ENCODE measurements at regions not wholly inside any gene's neighbourhood (a gene's known extent, or its start where the extent isn't known, plus 50 kb on each side); places are given as distances from the start of the nearest gene placed in this dataset.
"Not testable (repeated sequence)": the region's sequence is repeated elsewhere in the genome, so short reads cannot be mapped to it uniquely, and the experiment has no call there.

DNA sequence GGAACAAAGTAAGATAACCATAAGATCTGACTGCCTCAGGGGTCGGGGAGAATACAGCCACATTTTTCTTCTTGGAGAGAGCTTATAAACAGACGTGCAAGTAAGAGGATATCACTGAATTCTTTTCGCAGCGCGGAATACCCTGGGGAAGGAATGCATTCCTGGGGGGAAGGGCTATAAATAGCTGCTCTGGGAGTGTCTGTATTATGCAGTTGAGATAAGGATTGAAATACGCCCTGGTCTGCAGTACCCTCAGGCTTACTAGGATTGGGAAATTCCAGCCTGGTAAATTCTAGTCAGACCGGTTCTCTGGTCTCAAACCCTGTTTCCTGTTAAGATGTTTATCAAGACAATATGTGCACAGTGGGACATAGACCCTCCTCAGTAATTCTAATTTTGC lies 1491.7 kb upstream of the RAG2 start:
- in situ Hi-C loops (cut with MboI; ENCODE audit: low sequenced_read_pairs) = no loop called here

DNA sequence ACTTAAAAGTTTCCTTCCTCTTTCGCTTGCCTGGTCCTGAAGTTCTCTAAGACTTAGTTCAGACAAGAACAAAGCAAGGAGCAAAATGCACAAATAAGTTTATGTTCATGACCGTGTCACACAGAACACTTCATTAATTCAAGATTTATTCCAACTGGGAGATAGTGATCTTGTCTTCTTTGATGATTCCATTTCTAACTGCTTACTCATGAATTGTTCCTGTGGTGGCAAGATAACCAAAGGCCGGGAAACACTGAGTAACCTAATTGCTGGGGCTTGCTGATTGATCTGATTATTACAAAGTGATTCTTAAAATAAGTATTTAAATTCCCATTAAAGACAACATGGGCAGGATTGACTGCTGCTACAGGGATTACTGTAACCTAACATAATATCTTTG lies 1462.9 kb upstream of the RAG2 start:
- in situ Hi-C loops (cut with MboI; ENCODE audit: low sequenced_read_pairs) = no loop called here

DNA sequence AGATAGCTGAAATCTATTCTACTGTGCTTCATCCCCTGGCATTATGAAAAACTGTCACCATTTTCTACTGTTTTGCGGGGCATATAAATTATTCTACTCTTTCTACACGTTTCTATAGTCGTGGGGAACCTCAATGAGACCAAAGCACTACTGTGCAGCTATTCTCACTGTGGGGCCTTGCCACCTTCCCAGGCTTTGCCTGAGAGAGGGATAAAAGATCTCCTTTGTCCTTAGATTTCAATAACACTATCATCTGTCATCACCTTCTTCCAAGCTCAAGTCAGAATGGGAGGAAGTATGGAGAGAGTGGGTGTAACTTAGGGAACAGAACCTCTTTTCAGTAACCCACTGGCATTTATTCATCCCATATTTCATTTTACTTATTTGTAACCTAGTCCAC lies 1462.1 kb upstream of the RAG2 start:
- in situ Hi-C loops (cut with MboI; ENCODE audit: low sequenced_read_pairs) = no loop called here

DNA sequence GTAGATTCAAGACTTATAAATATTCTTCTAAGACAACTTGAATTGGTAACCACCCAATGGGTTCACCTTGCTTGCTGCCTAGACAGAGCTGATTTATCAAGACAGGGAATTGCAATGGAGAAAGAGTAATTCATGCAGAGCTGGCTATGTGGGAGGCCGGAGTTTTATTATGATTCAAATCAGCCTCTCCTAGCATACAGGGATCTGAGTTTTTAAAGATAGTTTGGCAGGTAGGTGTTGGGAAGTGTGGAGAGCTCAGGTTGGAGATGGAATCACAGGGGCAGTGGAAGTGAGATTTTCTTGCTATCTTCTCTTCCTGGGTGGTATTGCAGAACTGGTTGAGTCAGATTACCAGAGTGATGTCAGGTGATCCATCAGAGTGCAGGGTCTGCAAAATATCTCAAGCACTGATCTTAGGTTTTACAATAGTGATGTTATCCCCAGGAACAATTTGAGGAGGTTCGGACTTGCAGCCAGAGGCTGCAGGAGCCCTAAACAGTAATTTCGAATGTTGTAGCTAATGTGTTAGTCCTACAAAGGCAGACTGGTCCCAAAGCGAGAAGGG lies 1448.6 kb upstream of the RAG2 start:
- in situ Hi-C loops (cut with MboI; ENCODE audit: low sequenced_read_pairs) = no loop called here

DNA sequence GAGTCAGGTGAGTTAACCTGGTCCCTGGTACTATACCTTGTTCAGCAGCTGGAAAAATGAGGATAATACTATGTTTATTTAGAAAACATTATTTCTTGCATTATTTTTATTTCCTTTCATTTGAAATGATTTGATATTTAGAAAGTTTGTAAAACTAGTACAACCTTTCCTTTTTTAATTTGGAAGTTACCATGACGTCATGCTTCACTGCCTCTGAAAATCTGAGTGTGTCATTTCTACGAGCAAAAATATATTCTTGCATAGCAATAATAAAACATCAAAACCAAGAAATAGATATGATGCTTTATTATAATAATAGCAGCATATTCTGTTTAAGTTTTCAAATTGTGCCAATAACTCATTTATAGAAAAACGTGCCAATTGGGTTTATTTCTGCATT lies 1445.0 kb upstream of the RAG2 start:
- in situ Hi-C loops (cut with MboI; ENCODE audit: low sequenced_read_pairs) = no loop called here

DNA sequence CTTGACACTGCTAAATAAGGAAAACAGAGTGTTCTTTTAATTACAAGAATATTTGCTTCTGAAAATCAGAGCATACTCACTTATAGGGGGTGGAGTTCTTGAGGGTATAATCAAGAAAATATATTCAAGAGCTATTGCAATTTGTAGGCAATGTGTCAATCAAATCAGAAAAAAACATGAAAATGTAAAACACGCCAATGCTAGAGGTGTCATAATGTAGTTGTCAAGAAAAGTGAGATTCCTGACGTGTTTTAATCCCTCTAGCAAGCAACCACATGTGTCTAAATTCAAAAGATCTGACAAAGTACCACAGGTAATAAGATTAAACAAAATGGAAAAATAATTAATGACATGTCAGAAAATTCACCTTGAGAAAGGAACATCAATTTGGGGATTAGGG lies 1440.7 kb upstream of the RAG2 start:
- in situ Hi-C loops (cut with MboI; ENCODE audit: low sequenced_read_pairs) = no loop called here

DNA sequence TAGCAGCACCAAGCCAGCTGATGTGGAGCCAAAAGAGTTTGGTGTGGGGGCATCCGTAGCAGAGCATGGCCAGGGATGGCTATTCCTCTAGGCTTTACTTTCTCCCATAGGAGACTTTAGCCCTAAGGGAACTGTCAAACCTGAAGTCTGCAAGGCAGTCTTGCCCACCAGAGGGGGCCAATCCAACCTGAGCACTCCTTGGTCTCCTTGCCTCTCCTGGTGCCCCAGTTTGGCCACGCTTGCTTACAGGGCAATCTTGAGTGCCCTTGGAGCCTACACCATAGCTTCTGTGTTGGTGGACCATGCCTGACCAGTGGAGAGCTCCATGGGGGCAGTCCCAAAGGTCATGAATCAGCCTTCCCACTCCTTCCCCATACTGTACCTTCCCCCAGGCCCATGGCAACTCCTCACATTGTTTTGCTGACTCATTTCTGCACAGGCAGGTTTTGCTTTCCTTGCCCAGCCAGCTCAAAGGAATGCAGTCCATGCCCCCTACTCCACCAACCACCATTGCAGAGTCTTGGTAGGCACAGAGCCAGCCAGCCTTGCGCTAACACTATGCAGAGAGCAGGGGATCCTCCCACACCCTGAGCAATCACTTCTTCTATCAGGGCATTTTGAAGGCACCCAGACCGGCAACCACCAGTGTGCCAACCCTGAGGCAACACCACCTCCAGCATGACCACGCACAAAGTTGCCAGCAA lies 1421.2 kb upstream of the RAG2 start:
- in situ Hi-C loops (cut with MboI; ENCODE audit: low sequenced_read_pairs) = no loop called here

DNA sequence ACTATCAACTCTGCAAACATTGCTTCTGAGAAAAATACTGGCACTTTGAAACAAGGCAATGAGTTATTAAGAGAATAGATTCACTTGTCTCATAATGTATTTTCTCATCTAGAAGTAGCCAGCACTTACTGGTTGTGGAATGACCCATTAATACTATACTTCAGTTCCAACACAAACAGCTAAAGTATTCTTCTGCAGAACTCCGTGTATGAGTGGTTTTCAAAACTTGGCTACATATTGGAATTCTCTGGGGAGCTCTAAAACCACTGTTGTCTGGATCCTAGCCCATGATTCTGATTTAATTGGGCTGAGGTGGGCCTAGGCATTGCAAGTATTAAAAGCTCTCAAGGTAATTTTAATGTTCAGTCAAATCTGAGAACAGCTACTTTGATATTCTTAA lies 1416.4 kb upstream of the RAG2 start:
- in situ Hi-C loops (cut with MboI; ENCODE audit: low sequenced_read_pairs) = no loop called here

DNA sequence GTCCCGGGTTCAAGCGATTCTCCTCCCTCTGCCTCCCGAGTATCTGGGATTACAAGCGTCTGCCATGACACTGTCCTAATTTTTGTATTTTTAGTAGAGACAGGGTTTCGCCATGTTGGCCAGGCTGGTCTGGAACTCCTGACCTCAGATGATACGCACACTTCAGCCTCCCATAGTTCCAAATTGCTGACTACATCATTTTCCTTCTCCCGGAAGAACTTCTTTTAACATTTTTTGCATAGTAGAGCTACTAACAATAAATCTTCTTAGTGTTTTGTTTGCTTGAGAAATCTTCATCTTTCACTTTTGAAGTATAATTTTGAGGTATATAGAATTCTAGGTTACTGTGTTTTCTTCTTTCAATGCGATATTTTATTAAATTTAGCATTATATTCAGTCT lies 1415.1 kb upstream of the RAG2 start:
- in situ Hi-C loops (cut with MboI; ENCODE audit: low sequenced_read_pairs) = no loop called here

DNA sequence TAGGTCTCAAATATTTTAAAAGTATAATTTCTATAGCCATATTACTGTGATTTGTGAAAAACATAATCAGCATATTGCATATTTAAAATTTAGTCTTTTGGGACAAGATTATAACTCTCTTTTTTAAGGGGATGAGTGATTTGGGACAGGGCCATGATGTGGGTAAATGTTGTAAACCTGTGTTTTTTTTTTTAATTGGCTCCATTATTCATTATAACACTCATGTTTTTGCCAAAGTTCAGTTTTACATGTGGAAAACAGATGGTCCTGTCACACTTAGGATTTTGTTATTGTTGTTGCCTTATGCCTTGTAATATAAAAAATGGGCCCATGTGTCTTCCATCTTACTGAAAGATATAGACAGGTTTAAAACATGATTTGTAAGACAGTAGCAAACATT lies 1413.5 kb upstream of the RAG2 start:
- in situ Hi-C loops (cut with MboI; ENCODE audit: low sequenced_read_pairs) = no loop called here

DNA sequence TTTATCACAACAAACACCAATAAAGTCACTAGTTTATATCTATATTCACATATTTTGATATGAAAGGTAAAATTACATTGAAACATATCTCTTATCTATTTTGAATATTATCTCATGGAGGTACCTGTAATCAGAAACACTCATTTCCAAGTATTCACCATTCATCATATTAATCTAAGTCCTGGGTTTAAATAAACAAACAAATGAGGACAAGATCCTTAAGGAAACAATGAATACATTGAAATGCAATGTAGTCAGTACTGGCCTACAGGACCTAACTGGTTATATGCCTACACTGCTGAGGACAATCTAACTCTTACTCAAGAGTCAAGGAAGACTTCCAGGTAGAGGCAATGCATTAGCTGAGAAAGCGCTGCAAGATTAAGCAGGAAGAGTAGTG lies 1411.9 kb upstream of the RAG2 start:
- in situ Hi-C loops (cut with MboI; ENCODE audit: low sequenced_read_pairs) = no loop called here

DNA sequence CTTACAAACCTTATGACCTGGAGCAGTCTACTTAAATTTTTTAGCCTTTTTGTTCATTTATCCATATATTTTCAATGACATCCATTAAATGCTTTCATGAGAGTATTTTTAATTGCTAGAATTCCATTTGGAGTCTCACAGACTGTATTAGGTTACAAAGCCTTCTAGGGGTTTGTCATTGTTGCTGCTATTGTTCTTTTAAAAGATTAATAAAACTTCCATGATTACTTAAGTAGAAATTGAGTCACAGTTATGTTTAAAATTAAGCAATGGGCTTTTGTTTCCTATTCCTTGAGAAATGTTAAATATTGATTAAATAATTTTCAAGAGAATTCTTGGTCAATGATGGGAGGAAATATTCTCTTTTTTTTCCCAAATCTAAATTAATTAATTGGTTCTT lies 1408.4 kb upstream of the RAG2 start:
- in situ Hi-C loops (cut with MboI; ENCODE audit: low sequenced_read_pairs) = no loop called here

DNA sequence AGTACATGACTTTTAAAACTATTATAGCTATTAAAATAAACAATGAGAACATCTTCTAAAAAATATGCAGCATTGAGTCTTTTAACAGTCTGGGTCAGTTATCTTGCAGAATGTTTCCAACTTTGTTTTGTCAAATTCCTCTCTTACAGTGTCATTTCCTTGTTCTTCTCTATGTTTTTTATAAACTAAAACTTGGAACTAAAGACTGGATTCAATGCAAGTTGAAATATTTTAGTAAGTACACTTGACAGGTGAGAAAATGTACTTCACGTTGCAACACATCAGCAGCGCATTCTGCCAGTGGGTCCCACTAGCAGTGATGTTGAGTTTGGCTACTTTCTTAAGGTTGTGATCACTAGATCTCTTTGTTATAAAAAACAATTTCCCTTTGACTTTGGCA lies 1407.6 kb upstream of the RAG2 start:
- in situ Hi-C loops (cut with MboI; ENCODE audit: low sequenced_read_pairs) = no loop called here

DNA sequence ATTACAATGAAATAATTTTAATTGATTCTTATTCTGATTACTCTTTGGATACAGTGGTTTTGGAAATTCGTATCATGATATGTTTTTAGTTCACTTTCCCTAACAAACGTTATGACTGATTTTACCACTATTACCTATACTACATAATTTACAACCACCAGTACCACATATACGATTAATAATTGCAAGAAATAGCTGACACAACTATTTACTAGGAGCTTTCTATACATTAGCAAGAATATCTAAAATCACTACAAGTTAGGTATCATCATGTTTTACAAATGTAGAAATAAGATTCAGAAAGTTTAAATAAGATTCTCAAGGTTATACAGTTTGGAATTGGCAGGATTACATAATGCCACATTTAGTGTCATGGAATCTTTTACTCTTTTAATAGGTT lies 1401.1 kb upstream of the RAG2 start:
- in situ Hi-C loops (cut with MboI; ENCODE audit: low sequenced_read_pairs) = no loop called here

DNA sequence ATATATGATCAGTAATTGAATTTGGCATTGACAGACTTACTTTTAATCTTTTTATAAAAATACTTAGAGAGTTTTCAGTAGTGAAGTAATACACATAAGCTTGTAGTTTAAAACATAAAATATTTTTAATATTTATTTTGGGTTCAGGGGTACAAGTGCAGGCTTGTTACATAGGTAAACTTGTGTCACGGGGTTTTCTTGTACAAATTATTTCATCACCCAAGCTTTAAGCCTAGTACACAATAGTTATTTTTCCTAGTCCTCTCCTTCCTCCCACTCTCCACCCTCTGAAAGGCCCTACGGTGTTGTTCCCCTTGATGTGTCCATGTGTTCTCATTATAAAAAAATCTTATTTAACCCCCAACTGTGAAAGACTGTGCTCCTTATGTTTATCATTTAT lies 1397.8 kb upstream of the RAG2 start:
- in situ Hi-C loops (cut with MboI; ENCODE audit: low sequenced_read_pairs) = no loop called here

DNA sequence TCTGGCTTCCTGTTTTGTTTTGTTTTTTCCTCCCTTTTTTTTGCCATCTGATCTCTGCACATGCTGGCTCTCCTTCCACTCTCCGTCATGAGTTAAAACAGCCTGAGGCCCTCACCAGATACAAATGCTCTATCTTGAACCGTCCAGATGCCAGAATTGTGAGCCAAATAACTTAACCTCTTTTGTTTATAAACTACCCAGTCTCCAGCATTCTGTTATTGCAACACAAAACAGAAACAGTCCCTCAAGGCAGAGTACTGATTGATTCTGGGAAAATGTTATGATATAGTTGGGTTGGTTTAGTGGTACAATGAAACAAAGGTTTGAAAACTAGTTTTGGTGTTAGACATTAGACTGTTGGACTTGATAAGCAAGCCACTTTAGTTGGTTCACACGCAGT lies 1390.0 kb upstream of the RAG2 start:
- in situ Hi-C loops (cut with MboI; ENCODE audit: low sequenced_read_pairs) = no loop called here

DNA sequence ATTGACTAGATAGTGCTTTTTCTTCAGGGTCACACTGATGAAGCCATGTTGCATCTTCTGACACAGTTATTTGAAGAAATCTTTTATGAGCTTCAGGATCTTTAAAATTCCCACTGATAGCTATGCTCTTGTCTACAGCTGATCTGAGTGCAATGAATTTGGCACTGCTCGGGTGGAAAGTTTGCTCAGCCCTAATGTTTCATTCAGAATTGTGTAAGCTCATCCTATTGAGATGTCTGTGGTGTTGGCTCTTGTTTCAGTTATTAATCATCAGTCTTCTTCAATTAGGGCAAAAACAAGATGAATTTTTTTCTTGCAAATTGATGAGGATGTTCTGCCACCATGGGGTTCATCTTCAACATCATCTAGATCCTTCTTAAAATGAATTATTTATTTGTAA lies 1387.0 kb upstream of the RAG2 start:
- in situ Hi-C loops (cut with MboI; ENCODE audit: low sequenced_read_pairs) = no loop called here

DNA sequence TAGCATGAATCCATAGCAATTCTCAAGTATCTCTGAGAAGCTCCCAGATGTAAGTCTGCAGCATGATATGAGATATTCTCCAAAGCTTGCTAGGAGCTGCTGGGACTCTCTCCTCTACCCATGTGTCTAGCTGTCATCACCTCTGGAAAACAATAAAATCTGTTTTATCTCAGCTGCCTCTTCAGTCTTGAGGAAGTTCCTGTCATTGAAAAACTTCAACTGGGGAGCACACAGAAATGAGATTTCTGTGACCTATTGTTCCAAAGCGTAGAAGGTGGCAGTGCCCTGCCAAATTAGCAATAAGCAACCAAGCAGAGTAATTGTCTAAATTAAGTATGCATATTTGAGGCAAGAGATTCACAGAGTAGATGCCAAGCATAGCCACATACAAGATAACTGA lies 1380.6 kb upstream of the RAG2 start:
- in situ Hi-C loops (cut with MboI; ENCODE audit: low sequenced_read_pairs) = no loop called here

DNA sequence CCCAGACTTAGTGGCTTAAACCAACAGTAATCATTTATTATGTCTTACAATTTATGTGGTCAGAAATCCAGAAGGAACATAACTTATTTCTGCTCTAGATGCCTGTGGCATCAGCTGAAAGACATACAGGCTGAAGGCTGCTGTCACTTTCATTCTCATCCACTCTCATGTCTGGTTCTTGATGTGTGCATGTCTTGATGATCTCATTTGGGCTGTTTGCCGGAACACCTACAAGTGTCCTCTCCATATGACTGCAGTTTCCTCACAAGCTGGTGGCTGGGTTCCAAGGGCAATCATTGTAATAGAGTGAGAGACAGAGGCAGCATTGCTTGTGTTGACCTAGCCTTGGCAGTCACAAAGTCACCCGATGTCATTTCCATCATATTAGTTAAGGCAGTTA lies 1375.9 kb upstream of the RAG2 start:
- in situ Hi-C loops (cut with MboI; ENCODE audit: low sequenced_read_pairs) = no loop called here

DNA sequence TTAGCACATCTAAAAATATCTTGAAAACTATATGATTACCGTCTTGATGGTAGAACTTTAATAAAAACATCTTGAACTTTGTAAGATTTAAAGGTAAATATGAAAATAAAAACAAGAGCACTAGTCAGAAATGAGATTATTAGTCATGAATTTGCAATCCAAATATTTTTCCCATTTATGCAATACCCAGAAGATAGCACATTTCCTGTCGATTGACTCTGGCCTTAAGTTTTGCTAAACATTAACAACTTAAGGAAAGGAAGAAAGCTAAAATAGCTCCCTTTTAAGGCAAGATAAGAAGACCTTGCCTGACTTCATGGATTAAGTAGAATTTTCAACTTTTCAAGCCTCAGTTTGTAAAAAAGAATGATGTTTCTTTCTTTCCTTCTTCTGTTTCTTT lies 1374.7 kb upstream of the RAG2 start:
- in situ Hi-C loops (cut with MboI; ENCODE audit: low sequenced_read_pairs) = no loop called here

DNA sequence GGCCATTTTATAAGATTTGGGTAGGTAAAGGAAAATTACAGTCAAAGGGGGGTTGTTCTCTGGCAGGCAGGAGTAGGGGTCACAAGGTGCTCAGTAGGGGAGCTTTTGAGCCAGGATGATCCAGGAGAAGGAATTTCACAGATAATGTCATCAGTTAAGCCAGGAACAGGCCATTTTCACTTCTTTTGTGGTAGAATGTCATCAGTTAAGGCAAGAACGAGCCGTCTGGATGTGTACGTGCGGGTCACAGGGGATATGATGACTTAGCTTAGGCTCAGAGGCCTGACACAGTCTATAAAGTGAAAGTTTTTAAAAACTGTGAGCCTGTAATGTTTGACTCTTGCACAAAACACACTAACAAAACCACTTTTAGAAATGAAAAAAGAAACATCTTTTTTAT lies 1371.3 kb upstream of the RAG2 start:
- in situ Hi-C loops (cut with MboI; ENCODE audit: low sequenced_read_pairs) = not testable (repeated sequence)

DNA sequence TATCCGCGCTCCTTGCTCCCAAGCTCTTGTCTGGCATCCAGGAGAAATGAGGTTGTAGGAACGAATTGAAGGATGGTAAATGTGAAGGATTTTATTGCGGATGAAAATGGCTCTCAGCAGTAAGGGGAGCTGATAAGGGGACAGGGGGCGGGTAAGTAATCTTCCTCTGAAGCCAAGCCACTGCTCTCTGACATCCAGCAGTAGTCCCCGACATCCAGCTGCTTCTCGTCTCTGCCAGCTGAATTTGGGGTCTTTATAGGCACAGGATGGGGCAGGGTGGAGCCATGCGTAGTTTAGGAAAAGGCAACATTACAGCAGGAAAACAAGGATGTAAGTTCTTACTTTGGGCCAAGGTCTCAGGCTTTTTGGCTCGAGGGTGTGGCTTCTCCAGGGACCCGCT lies 1370.1 kb upstream of the RAG2 start:
- in situ Hi-C loops (cut with MboI; ENCODE audit: low sequenced_read_pairs) = no loop called here

DNA sequence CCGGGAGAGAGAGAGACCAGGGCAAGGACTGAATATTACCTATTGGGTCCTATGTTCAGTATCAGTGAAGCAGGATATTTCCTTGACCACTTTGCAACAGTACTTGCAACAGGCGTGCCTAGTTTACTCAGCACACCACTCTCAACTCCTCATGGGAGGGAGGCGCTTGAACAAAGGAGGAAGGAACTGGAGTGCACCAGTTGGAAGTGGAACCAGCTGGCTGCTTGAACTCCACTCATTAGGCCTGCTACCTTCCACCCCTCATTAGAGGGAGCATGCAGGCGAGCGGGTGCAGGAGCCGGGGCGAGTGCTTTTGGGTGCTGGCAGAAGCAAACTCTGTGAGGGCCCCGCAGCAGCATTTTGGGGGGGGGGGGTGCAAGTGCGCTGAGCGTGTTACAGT lies 1369.6 kb upstream of the RAG2 start:
- in situ Hi-C loops (cut with MboI; ENCODE audit: low sequenced_read_pairs) = no loop called here
